Mesothelial cell of epicardium (in vitro differentiated cells): ENCODE measurements at regions not wholly inside any gene's neighbourhood (a gene's known extent, or its start where the extent isn't known, plus 50 kb on each side); places are given as distances from the start of the nearest gene placed in this dataset.

ENCODE experiments used
- DNase-seq, 2 experiments: peaks; one replicate each; pipeline ENCODE4 v3.0.0; 2021; ENCODE audit warnings: low spot score in 2 of 2; ENCODE audit not compliant: unreplicated experiment in 2 of 2
- H3K27ac Mint-ChIP-seq: 2 replicates; pipeline ENCODE4 v1.8.0; 2021; ENCODE audit warnings: mixed read lengths
- H3K27me3 Mint-ChIP-seq: 2 replicates; pipeline ENCODE4 v1.8.0; 2021; ENCODE audit warnings: low read depth, mixed read lengths
- H3K36me3 Mint-ChIP-seq: 2 replicates; pipeline ENCODE4 v1.8.0; 2021; ENCODE audit warnings: mixed read lengths
- H3K4me1 Mint-ChIP-seq: 2 replicates; pipeline ENCODE4 v1.8.0; 2021; ENCODE audit warnings: mixed read lengths
- H3K4me3 Mint-ChIP-seq: 2 replicates; pipeline ENCODE4 v1.8.0; 2021; ENCODE audit warnings: mild to moderate bottlenecking, moderate library complexity, mixed read lengths
- H3K9me3 Mint-ChIP-seq: 2 replicates; pipeline ENCODE4 v1.8.0; 2021; ENCODE audit warnings: mixed read lengths
- TF ChIP-seq, protein P1 (sequence below): fragments of 200-600 bp; sonication (generic); IDR thresholded peaks from one replicate; pipeline ENCODE4 v1.5.0; 2021; ENCODE audit warnings: antibody characterized with exemption; ENCODE audit not compliant: unreplicated experiment

DNA sequence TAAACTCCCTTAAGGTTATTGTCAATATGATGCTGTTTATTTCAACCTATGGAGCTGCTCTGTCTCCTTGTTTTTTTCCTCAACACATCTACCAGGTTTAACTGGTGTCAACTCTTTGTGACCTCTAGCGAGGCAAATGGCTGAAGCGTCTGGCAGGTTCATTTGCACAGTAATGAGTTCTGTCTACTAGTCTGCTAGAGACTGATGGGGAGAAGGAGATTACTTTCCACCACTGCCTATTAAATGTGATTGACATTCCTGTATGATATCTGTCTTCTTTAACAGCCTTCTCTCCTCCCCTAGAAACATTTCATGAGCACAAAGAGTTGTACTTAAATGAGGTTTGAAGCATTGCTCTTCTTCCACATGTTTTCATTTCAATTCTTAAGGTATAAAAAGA, 253.7 kb downstream of the SLC6A15 start:
- no peaks in the 10 kb centered on the region for H3K27me3 Mint-ChIP-seq
- H3K4me1 Mint-ChIP-seq: peaks cover 53% of the 10 kb centered on the region
- H3K36me3 Mint-ChIP-seq: no peaks in the 10 kb centered on the region
- H3K9me3 Mint-ChIP-seq: no peaks in the 10 kb centered on the region
- peak overlapping the region; percentile 95 for H3K27ac Mint-ChIP-seq
- TF ChIP-seq, protein P1, sequence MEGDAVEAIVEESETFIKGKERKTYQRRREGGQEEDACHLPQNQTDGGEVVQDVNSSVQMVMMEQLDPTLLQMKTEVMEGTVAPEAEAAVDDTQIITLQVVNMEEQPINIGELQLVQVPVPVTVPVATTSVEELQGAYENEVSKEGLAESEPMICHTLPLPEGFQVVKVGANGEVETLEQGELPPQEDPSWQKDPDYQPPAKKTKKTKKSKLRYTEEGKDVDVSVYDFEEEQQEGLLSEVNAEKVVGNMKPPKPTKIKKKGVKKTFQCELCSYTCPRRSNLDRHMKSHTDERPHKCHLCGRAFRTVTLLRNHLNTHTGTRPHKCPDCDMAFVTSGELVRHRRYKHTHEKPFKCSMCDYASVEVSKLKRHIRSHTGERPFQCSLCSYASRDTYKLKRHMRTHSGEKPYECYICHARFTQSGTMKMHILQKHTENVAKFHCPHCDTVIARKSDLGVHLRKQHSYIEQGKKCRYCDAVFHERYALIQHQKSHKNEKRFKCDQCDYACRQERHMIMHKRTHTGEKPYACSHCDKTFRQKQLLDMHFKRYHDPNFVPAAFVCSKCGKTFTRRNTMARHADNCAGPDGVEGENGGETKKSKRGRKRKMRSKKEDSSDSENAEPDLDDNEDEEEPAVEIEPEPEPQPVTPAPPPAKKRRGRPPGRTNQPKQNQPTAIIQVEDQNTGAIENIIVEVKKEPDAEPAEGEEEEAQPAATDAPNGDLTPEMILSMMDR: no peak
- DNase-seq: no peak
- no peak overlapping the region for H3K4me3 Mint-ChIP-seq

DNA sequence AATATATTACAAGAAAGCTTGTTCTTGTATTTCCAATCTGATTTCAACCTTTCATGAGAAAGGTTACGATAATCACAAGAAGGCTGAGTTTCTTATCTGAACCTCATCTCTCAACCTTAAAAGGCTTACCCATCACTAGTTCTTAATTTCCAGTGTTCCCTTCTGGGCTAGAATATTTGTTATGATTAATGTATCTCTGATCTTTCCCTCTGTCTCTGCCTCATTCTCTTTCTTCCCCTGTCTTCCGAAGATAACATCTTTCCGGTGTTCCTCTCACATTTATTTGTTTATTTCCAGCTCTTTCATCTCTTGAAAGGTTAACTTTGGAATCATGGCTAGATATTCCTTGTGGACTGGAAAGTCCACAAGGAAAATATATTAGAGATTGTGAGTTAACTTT, 255.9 kb downstream of the SLC6A15 start:
- peak overlapping the region; percentile 94 for H3K27ac Mint-ChIP-seq
- DNase-seq: no peak
- no peaks in the 10 kb centered on the region for H3K27me3 Mint-ChIP-seq
- H3K4me1 Mint-ChIP-seq: peaks cover 50% of the 10 kb centered on the region
- no peaks in the 10 kb centered on the region for H3K36me3 Mint-ChIP-seq
- no peak overlapping the region for H3K4me3 Mint-ChIP-seq
- H3K9me3 Mint-ChIP-seq: no peaks in the 10 kb centered on the region
- TF ChIP-seq, protein P1: no peak

DNA sequence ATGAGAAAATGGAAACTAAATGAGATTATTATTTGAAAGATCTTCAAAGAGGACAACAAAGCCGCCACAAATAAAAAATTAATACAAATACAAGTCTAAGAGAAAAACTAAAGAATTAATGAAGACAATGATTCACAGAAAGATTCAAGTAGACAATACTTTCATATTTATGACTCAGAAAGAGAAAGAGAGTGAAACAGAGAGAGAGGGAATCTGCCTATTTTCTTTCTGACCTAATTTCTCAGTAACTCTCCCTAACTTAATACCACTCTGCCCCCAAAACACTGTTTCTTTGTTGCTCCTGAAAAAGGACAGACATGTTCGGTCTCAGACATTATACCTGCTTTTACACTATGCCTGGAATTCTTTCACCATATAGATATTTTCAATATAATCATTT, 259.1 kb downstream of the SLC6A15 start:
- Mint-ChIP-seq H3K36me3 (no peaks in the 10 kb centered on the region), H3K9me3 (no peaks in the 10 kb centered on the region), H3K4me3 (no peak overlapping the region), H3K27me3 (no peaks in the 10 kb centered on the region), H3K4me1 (peaks cover 34% of the 10 kb centered on the region), H3K27ac (no peak overlapping the region)
- TF ChIP-seq, protein P1: no peak
- no peak for DNase-seq

DNA sequence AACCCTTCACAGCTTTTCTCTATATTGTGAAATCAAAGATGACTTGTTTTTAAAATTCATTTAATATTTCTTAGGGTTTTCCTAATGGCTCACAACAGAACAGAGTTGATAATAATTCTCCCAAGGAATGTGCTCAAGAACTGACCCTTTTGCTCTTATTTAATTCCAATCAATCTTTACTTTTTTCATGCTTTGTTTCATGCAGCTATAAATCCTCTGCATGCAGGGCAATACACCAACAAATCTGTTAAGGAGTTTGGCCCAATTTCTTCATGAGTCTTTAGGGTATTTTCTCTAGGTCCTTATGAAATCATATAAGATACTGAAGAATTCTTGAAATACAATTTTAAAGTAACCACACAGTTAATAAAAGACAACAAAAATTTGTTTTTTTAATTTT, 264.2 kb downstream of the SLC6A15 start:
- H3K4me3 Mint-ChIP-seq: no peak overlapping the region
- no peaks in the 10 kb centered on the region for H3K27me3 Mint-ChIP-seq
- H3K36me3 Mint-ChIP-seq: no peaks in the 10 kb centered on the region
- TF ChIP-seq, protein P1: no peak
- DNase-seq: no peak
- H3K4me1 Mint-ChIP-seq: peaks cover 22% of the 10 kb centered on the region
- H3K27ac Mint-ChIP-seq: peak overlapping the region; percentile 75
- no peaks in the 10 kb centered on the region for H3K9me3 Mint-ChIP-seq

DNA sequence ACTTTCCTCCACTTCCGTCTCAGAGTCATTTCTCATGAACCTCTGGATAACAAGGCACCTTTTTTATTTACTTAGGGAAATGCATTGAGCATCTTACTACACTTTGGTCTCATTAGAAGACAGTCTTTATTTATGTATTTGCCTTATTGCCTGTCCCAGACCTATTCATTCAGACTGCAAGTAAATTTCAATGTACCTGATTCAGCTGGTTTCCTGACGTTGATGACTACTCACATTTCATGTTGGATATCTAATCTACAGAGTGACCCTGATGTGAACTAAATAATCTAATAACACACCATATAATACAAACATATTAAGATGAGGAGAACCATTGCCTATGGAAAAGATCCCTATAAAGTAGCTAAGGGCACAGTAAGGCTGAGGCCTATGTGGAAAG, 267.7 kb downstream of the SLC6A15 start:
- H3K27ac Mint-ChIP-seq: peak overlapping the region; percentile 72
- H3K27me3 Mint-ChIP-seq: no peaks in the 10 kb centered on the region
- peaks cover 25% of the 10 kb centered on the region for H3K4me1 Mint-ChIP-seq
- no peak for DNase-seq
- TF ChIP-seq, protein P1: no peak
- no peak overlapping the region for H3K4me3 Mint-ChIP-seq
- H3K36me3 Mint-ChIP-seq: no peaks in the 10 kb centered on the region
- no peaks in the 10 kb centered on the region for H3K9me3 Mint-ChIP-seq

DNA sequence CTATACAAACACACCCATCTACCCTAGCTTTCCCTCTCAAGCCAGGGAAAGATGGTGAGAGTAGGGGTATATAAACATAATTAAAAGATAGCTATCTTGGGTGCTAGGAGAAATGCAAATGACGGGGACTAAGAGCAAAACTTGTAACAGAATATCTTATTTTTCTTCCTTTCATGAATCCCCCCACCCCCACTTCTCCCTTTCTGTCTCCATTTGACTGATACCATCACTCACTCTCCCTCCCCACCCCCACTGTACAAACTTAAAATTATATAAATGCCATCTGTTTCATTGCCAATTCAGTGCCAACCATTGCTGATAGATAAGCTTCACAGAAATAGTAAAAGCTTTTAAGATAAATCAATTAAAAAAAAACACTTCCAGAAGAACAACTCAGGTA, 268.6 kb downstream of the SLC6A15 start:
- H3K9me3 Mint-ChIP-seq: no peaks in the 10 kb centered on the region
- H3K27ac Mint-ChIP-seq: peak overlapping the region; percentile 59
- H3K4me3 Mint-ChIP-seq: no peak overlapping the region
- no peaks in the 10 kb centered on the region for H3K36me3 Mint-ChIP-seq
- no peaks in the 10 kb centered on the region for H3K27me3 Mint-ChIP-seq
- TF ChIP-seq, protein P1: no peak
- no peak for DNase-seq
- H3K4me1 Mint-ChIP-seq: peaks cover 22% of the 10 kb centered on the region
